Endothelial cell of umbilical vein (primary cell): ENCODE measurements at regions not wholly inside any gene's neighbourhood (a gene's known extent, or its start where the extent isn't known, plus 50 kb on each side); places are given as distances from the start of the nearest gene placed in this dataset.

Source experiments
- BruUV-seq: library from RNA; stranded (reverse); fragments of 400-500 nt; replicated peaks from 2 replicates; lab custom pipeline; 2021; lab: Mats Ljungman, UMichigan
- CTCF ChIA-PET: fragments of 300-600, 350-600 bp; sonication (Branson Sonifier 250); formaldehyde crosslinking; loops from one replicate; lab custom pipeline; 2021; ENCODE audit warnings: antibody characterized with exemption, inconsistent platforms; lab: Charles Lee
- POLR2A ChIA-PET: fragments of 300-600, 350-600 bp; sonication (Branson Sonifier 250); formaldehyde crosslinking; loops from one replicate; lab custom pipeline; 2021; ENCODE audit warnings: antibody characterized with exemption, inconsistent platforms; lab: Charles Lee
- DNase-seq: peaks from one replicate; pipeline ENCODE4 v3.0.0-alpha.2; 2011; ENCODE audit warnings: low read depth, low spot score
- FAIRE-seq: peaks from 2 replicates; lab custom pipeline; 2011; peaks lifted over from hg19 to GRCh38; lab: Jason Lieb, UNC
- H2AFZ ChIP-seq: 2 replicates; pipeline ENCODE4 v1.6.0; 2012; ENCODE audit warnings: low read depth, low read length, control low read depth, inconsistent platforms
- H3K27ac ChIP-seq: 2 replicates; pipeline ENCODE4 v1.5.1; 2011; ENCODE audit warnings: low read depth, mild to moderate bottlenecking, control low read depth, low read length, moderate library complexity; ENCODE audit not compliant: insufficient read depth
- H3K27me3 ChIP-seq, 2 experiments: 2 replicates each; pipeline versions ENCODE4 v1.6.0 to v1.6.1; 2011; ENCODE audit warnings: low read length in 2 of 2, mixed read lengths in 1 of 2; ENCODE audit not compliant: control insufficient read depth in 2 of 2, insufficient read depth in 2 of 2
- H3K36me3 ChIP-seq, 2 experiments: 2 replicates in 1 of 2; 3 replicates in 1 of 2; pipeline ENCODE4 v1.5.1; 2011; ENCODE audit warnings: low read length in 2 of 2, mild to moderate bottlenecking in 1 of 2, moderate library complexity in 1 of 2; ENCODE audit not compliant: control insufficient read depth in 2 of 2, insufficient read depth in 2 of 2; ENCODE audit errors: extremely low read depth in 1 of 2
- H3K4me1 ChIP-seq: 3 replicates; pipeline ENCODE4 v1.5.1; 2011; ENCODE audit warnings: mild to moderate bottlenecking, low read length; ENCODE audit not compliant: control insufficient read depth, insufficient read depth; ENCODE audit errors: extremely low read depth
- H3K4me2 ChIP-seq: 2 replicates; pipeline ENCODE4 v1.6.1; 2011; ENCODE audit warnings: low read length, control low read depth, mixed read lengths; ENCODE audit not compliant: insufficient read depth
- H3K4me3 ChIP-seq, 3 experiments: fragments of 200-600 bp in 1 of 3; sonication (generic), shearing (Covaris generic) in 1 of 3; replicated peaks in 1 of 3; 2 replicates each; pipeline ENCODE4 v1.5.1; 2011 to 2016; ENCODE audit warnings: control low read depth in 3 of 3, low read length in 3 of 3, mild to moderate bottlenecking in 2 of 3, inconsistent platforms in 1 of 3, low read depth in 1 of 3, moderate library complexity in 1 of 3; ENCODE audit not compliant: insufficient read depth in 1 of 3
- H3K79me2 ChIP-seq: 2 replicates; pipeline ENCODE4 v1.6.0; 2012; ENCODE audit warnings: low read length, inconsistent platforms; ENCODE audit not compliant: control insufficient read depth, insufficient read depth
- H3K9ac ChIP-seq: replicated peaks from 2 replicates; pipeline ENCODE3; 2011; ENCODE audit warnings: low read length, control low read depth; ENCODE audit not compliant: insufficient read depth; ENCODE audit errors: extremely low read depth
- H3K9me1 ChIP-seq: replicated peaks from 3 replicates; pipeline ENCODE4 v1.6.0; 2011; ENCODE audit warnings: mild to moderate bottlenecking, low read length; ENCODE audit not compliant: control insufficient read depth, insufficient read depth; ENCODE audit errors: extremely low read depth
- H3K9me3 ChIP-seq: replicated peaks from 2 replicates; pipeline ENCODE4 v1.5.1; 2012; ENCODE audit warnings: low read length, inconsistent platforms; ENCODE audit not compliant: control insufficient read depth, insufficient read depth
- H4K20me1 ChIP-seq: replicated peaks from 2 replicates; pipeline ENCODE3; 2011; ENCODE audit warnings: mild to moderate bottlenecking, low read length; ENCODE audit not compliant: control insufficient read depth, insufficient read depth; ENCODE audit errors: extremely low read depth
- EZH2 ChIP-seq: IDR thresholded peaks from 2 replicates; pipeline ENCODE4 v1.6.1; 2012; ENCODE audit warnings: borderline replicate concordance, low read depth, mild to moderate bottlenecking, moderate library complexity, low read length, inconsistent platforms; ENCODE audit not compliant: severe bottlenecking
- FOS ChIP-seq: IDR thresholded peaks from 2 replicates; pipeline ENCODE4 v1.6.1; 2011; ENCODE audit warnings: mild to moderate bottlenecking, low read length, moderate library complexity, borderline replicate concordance; ENCODE audit not compliant: insufficient read depth
- GATA2 ChIP-seq: IDR thresholded peaks from 2 replicates; pipeline ENCODE4 v1.7.0; 2011; ENCODE audit warnings: low read depth, mild to moderate bottlenecking, moderate library complexity, mixed read lengths, low read length; ENCODE audit not compliant: insufficient read length, insufficient read depth
- JUN ChIP-seq: IDR thresholded peaks from 2 replicates; pipeline ENCODE4 v1.6.1; 2011; ENCODE audit warnings: borderline replicate concordance, low read depth; ENCODE audit not compliant: insufficient read length, insufficient read depth
- MYC ChIP-seq: IDR thresholded peaks from one replicate; pipeline ENCODE4 v1.6.1; 2011; ENCODE audit warnings: mild to moderate bottlenecking, low read depth, low read length
- POLR2A ChIP-seq: IDR thresholded peaks from 2 replicates; pipeline ENCODE4 v1.6.1; 2012; ENCODE audit warnings: low read depth, mild to moderate bottlenecking, control low read depth, low read length
- POLR2AphosphoS5 ChIP-seq: IDR thresholded peaks from 2 replicates; pipeline ENCODE4 v1.6.1; 2012; ENCODE audit warnings: low read depth, mild to moderate bottlenecking, control low read depth, low read length, moderate library complexity; ENCODE audit not compliant: insufficient read depth
- dilution Hi-C: fragments of 300-500 bp; cut with MboI; formaldehyde crosslinking; loops from one replicate; pipeline ENCODE4 v1.15.0; 2019; ENCODE audit warnings: low sequenced_read_pairs; ENCODE audit not compliant: extremely low pct_ligation_motif_present
- intact Hi-C: fragments of 100-400 bp; cut with micrococcal nuclease; formaldehyde crosslinking; loops from one replicate; pipeline ENCODE4 v1.10.0; 2022
- TF ChIP-seq, protein P1 (sequence below): IDR thresholded peaks from 2 replicates; pipeline ENCODE4 v1.6.1; 2011; ENCODE audit not compliant: insufficient read depth, insufficient read length
- TF ChIP-seq, protein P2 (sequence below), 2 donors: IDR thresholded peaks; 1 replicate in 1 of 2; 2 replicates in 1 of 2; pipeline ENCODE4 v1.5.1; 2011; ENCODE audit warnings: low read length in 2 of 2, mild to moderate bottlenecking in 2 of 2, moderate library complexity in 2 of 2, control low read depth in 1 of 2, inconsistent platforms in 1 of 2, low read depth in 1 of 2; ENCODE audit not compliant: insufficient read depth in 1 of 2; ENCODE audit errors: extremely low read depth in 1 of 2

DNA sequence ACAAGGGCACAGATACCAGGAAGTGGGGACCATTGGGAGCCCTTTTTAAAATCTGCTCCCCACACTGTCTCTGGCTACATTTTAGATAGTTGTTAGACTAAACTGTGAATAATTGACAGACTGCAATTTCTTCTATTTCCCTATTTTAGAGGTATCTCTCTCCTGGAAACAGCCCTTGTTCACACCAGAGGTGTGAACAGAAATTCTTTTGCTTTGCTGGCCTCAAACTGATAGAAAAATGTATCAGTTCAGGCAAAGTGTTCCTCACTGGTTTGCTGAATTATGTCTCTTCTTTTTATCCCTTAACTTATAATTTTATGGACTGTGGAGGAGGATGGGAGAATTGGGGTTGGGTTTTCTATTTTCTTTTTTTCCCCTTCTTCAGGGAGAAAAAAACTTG, 513.2 kb upstream of the SULF2 start:
- intact Hi-C loops (loop anchor here (5.0 kb wide), 4 partner anchors 326 to 981 kb away; no protein-coding TSS in a partner anchor), dilution Hi-C loops (no loop called here)
- Histone ChIP-seq H3K4me1 (peaks cover 43% of the 10 kb centered on the region), H3K9ac (peak overlapping the region; percentile 33), H4K20me1 (no peaks in the 10 kb centered on the region), H2AFZ (no peak overlapping the region), H3K4me2 (peak overlapping the region; percentile 40), H3K4me3 (no peak overlapping the region), H3K9me1 (no peaks in the 10 kb centered on the region), H3K9me3 (no peaks in the 10 kb centered on the region), H3K36me3 (no peaks in the 10 kb centered on the region), H3K79me2 (no peaks in the 10 kb centered on the region), H3K27ac (peak overlapping the region; percentile 95), H3K27me3 (peaks cover 3 to 8% of the 10 kb centered on the region in 2 experiments)
- DNase-seq (no peak), FAIRE-seq (no peak)
- ChIA-PET CTCF (interaction anchor here (0.9 kb wide), 1 partner anchor 322 kb away, joined by 4 read pairs; no protein-coding TSS in a partner anchor), POLR2A (no interaction called here)
- no TSS peak for BruUV-seq
- TF ChIP-seq POLR2A (no peak), GATA2 (no peak), MYC (no peak), EZH2 (no peak), FOS (no peak), JUN (no peak), POLR2AphosphoS5 (no peak)
- TF ChIP-seq, protein P1, sequence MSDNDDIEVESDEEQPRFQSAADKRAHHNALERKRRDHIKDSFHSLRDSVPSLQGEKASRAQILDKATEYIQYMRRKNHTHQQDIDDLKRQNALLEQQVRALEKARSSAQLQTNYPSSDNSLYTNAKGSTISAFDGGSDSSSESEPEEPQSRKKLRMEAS, result no peak
- TF ChIP-seq, protein P2, sequence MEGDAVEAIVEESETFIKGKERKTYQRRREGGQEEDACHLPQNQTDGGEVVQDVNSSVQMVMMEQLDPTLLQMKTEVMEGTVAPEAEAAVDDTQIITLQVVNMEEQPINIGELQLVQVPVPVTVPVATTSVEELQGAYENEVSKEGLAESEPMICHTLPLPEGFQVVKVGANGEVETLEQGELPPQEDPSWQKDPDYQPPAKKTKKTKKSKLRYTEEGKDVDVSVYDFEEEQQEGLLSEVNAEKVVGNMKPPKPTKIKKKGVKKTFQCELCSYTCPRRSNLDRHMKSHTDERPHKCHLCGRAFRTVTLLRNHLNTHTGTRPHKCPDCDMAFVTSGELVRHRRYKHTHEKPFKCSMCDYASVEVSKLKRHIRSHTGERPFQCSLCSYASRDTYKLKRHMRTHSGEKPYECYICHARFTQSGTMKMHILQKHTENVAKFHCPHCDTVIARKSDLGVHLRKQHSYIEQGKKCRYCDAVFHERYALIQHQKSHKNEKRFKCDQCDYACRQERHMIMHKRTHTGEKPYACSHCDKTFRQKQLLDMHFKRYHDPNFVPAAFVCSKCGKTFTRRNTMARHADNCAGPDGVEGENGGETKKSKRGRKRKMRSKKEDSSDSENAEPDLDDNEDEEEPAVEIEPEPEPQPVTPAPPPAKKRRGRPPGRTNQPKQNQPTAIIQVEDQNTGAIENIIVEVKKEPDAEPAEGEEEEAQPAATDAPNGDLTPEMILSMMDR (IDR thresholded peaks at IDR 0.05; ENCODE audit: extremely low read depth in 1 of 2, insufficient read depth in 1 of 2, low read depth in 1 of 2, low read length in 2 of 2), result no peak
